Astrocyte of the spinal cord (primary cell): ENCODE measurements at regions not wholly inside any gene's neighbourhood (a gene's known extent, or its start where the extent isn't known, plus 50 kb on each side); places are given as distances from the start of the nearest gene placed in this dataset.
"Not testable (repeated sequence)": the region's sequence is repeated elsewhere in the genome, so short reads cannot be mapped to it uniquely, and the experiment has no call there.

Experiments used
- DNase-seq: peaks from one replicate; pipeline ENCODE4 v3.0.0; 2011; ENCODE audit warnings: low read depth, low spot score
- H3K4me3 ChIP-seq: 2 replicates; pipeline ENCODE4 v1.5.1; 2011; ENCODE audit warnings: low read depth, mild to moderate bottlenecking, low read length, moderate library complexity
- in situ Hi-C: cut with HindIII; loops from 2 replicates; pipeline ENCODE4 v1.10.0; 2017; ENCODE audit warnings: low sequenced_read_pairs
- TF ChIP-seq, protein P1 (sequence below): IDR thresholded peaks from 2 replicates; pipeline ENCODE4 v1.5.1; 2012; ENCODE audit warnings: low read depth, mild to moderate bottlenecking, low read length, inconsistent platforms

GRCh38 chr12:4187916-4188315 is 85.6 kb upstream of the CCND2 start:
- in situ Hi-C loops, result no loop called here
- TF ChIP-seq, protein P1, sequence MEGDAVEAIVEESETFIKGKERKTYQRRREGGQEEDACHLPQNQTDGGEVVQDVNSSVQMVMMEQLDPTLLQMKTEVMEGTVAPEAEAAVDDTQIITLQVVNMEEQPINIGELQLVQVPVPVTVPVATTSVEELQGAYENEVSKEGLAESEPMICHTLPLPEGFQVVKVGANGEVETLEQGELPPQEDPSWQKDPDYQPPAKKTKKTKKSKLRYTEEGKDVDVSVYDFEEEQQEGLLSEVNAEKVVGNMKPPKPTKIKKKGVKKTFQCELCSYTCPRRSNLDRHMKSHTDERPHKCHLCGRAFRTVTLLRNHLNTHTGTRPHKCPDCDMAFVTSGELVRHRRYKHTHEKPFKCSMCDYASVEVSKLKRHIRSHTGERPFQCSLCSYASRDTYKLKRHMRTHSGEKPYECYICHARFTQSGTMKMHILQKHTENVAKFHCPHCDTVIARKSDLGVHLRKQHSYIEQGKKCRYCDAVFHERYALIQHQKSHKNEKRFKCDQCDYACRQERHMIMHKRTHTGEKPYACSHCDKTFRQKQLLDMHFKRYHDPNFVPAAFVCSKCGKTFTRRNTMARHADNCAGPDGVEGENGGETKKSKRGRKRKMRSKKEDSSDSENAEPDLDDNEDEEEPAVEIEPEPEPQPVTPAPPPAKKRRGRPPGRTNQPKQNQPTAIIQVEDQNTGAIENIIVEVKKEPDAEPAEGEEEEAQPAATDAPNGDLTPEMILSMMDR, result no peak
- no peak overlapping the region for H3K4me3 ChIP-seq
- no peak for DNase-seq

GRCh38 chr12:4187315-4187714 is 86.2 kb upstream of the CCND2 start:
- in situ Hi-C loops, DNase-seq, H3K4me3 ChIP-seq: not testable (repeated sequence)

GRCh38 chr12:4178424-4179170 is 95.0 kb upstream of the CCND2 start:
- in situ Hi-C loops, result no loop called here
- H3K4me3 ChIP-seq, result no peak overlapping the region
- DNase-seq, result no peak
- TF ChIP-seq, protein P1, result no peak

GRCh38 chr12:4177262-4177661 is 96.3 kb upstream of the CCND2 start:
- in situ Hi-C loops, result no loop called here
- TF ChIP-seq, protein P1, result no peak
- no peak for DNase-seq
- no peak overlapping the region for H3K4me3 ChIP-seq

GRCh38 chr12:4176168-4176567 is 97.4 kb upstream of the CCND2 start:
- no peak overlapping the region for H3K4me3 ChIP-seq
- in situ Hi-C loops, result no loop called here
- TF ChIP-seq, protein P1, result no peak
- DNase-seq, result no peak

- no peak overlapping the region for H3K4me3 ChIP-seq
- in situ Hi-C loops, result no loop called here
- TF ChIP-seq, protein P1, result no peak
- DNase-seq, result no peak
These were observed 99.1 kb upstream of the CCND2 start for GRCh38 chr12:4174417-4174816.

DNA sequence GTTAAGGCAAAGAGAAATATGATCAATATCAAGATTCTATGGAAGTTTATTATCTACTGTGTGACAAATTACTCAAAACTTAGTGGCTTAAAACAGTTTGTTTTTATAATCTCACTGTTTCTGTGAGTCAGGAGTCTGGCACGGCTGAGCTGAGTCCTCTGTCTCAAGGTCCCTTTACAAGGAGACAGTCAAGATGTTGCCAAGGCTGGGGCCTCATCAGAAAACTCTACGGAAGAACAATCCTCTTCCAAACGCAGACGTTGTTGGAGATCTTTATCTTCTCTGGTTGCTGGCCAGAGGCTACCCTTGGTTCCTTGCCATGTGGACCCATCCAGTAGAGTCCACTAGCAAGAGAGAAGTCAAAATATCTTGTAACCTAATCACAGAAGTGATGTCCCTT is 100.6 kb upstream of the CCND2 start:
- TF ChIP-seq, protein P1, result no peak
- DNase-seq, result peak; percentile 3
- in situ Hi-C loops, result no loop called here
- H3K4me3 ChIP-seq, result no peak overlapping the region
